ENCODE measurements at regions not wholly inside any gene's neighbourhood (a gene's known extent, or its start where the extent isn't known, plus 50 kb on each side); places are given as distances from the start of the nearest gene placed in this dataset.

DNA sequence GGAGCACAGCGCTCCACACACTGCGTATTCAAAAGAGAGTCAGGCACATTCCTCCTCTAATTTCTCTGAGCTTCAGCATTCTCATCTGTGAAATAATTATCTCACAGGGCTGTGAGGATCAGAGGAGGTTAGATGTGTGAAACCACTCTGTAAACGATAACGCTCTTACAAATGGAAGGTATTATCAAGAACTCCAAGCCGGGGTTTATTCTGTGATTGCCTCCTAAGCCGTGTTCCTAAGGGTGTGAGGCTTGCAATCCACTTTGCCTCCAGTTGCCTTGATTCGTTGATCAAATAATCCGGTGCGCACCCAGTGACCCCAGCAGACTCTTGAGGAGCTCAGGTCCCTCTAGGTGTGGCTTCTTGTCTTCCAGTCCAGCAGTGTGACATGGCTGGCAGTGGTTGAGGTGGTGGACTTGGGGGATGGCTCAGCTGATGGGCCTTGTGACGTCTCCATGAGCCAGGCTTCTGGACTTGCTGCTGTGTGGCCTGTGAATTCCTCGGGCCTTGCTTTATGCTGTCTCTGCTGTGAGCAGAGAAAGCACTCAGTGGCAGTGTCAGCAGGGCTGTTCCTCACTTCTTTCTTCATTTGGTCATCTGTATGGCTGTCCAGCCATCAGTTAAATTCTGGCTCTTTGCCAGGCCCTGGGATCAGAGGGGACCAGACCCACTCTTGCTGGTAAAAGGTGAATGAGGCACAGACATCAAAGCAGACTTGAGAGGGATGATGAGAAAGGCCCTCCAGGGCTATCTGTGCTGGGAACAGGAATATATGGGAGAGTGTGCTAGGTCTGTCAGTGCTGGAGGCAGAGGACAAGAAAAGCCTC lies 71.0 kb downstream of the SLC25A47 start:
- H3K4me1 Mint-ChIP-seq (ENCODE audit: low read depth), result peaks cover 7% of the 10 kb centered on the region

DNA sequence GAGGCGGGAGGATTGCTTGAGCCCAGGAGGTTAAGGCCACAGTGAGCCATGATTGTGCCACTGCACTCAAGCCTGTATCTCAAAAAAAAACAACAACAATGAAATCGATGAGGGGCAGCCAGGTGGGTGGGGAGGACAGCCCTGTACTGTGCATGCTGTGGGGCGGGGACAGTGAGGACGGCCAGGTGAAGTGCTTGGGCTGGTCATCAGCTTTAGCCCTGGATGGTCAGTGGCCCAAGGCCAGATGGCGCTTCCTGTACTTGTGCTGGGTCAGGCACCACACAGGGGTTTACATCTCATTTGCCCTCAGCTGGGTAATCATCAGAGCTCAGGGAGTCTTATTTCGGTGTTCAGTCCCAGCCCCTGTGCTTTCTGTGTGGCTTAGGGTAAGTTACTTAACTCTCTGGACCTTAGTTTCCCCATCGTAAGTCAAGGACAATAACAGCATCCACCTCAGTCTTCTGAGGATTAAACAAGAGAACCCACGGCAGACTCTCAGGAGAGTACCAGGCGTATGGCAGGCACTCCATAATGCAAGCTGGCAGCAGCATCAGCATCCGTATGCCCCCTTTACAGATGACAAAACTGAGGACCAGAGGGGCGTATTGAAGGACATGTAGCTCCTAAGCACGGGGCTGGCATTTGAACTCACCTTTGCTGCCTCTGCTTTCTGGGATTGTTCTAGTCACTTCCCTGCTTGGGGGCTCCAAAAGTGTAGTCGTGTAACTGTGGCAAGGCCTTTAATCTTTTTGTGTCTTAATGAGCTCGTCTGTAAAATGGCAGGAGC lies 71.9 kb downstream of the SLC25A47 start:
- H3K4me1 Mint-ChIP-seq (ENCODE audit: low read depth), result peaks cover 7% of the 10 kb centered on the region
- H3K27ac Mint-ChIP-seq, result no peak overlapping the region
- no peak overlapping the region for H3K4me3 Mint-ChIP-seq
- H3K9me3 Mint-ChIP-seq, result no peaks in the 10 kb centered on the region
- H3K27me3 Mint-ChIP-seq, result no peaks in the 10 kb centered on the region
- H3K36me3 Mint-ChIP-seq (ENCODE audit: low read depth), result no peaks in the 10 kb centered on the region

More for the DNA sequence above, 71.0 kb downstream of the SLC25A47 start:
- Mint-ChIP-seq H3K36me3 (ENCODE audit: low read depth) (peaks cover 4% of the 10 kb centered on the region), H3K27ac (no peak overlapping the region), H3K27me3 (no peaks in the 10 kb centered on the region), H3K9me3 (no peaks in the 10 kb centered on the region), H3K4me3 (no peak overlapping the region)

DNA sequence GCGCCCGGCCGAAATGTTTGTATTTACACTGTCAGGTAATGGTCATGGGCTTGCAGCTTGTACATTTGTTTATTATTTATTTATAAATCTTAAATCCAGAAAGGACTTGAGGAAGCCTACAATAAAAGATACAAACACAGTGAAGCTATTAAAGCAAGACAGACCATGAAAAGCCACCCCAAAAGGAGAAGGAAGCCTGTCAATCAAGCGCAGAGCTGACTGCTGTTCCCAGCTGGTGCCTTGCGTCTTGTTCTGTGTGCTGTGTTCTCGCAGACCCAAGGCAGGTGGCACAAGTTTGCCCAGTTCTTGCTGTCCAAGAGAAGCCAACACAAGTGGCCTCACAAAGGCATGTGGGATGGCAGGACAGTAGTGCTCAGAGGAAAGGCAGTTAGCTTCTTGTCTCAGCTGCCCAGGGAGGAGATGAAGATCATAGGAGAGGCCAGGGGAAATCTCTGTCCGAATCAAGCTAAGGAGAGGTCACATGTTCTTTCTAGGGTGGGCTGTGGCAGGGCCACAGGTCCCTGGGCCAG lies 73.2 kb downstream of the SLC25A47 start:
- H3K4me3 Mint-ChIP-seq, result no peak overlapping the region
- H3K9me3 Mint-ChIP-seq, result no peaks in the 10 kb centered on the region
- no peak overlapping the region for H3K27ac Mint-ChIP-seq
- no peaks in the 10 kb centered on the region for H3K36me3 Mint-ChIP-seq (ENCODE audit: low read depth)
- H3K4me1 Mint-ChIP-seq (ENCODE audit: low read depth), result peaks cover 7% of the 10 kb centered on the region
- H3K27me3 Mint-ChIP-seq, result no peaks in the 10 kb centered on the region

DNA sequence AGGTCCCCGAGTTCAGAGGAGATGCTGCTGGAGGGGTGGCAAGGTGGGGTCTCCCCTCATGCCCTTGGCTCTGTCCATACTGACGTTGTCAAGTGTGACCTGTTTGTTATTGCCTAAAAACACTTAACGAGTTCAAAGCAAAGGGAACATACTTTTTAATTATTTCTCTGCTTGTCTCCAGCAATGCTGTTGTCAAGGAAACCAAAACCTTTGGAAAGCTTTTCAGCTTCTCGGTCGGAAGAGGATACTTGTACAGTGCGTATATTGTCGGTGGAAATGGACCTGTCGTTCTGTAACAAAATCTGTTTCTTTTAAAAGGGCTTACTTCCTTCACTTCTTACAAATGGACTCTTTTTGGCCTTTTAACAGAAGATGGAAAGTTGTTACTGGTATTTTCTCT lies 73.9 kb downstream of the SLC25A47 start:
- peaks cover 7% of the 10 kb centered on the region for H3K4me1 Mint-ChIP-seq (ENCODE audit: low read depth)
- no peaks in the 10 kb centered on the region for H3K27me3 Mint-ChIP-seq
- H3K27ac Mint-ChIP-seq, result no peak overlapping the region
- H3K36me3 Mint-ChIP-seq (ENCODE audit: low read depth), result no peaks in the 10 kb centered on the region
- no peaks in the 10 kb centered on the region for H3K9me3 Mint-ChIP-seq
- no peak overlapping the region for H3K4me3 Mint-ChIP-seq

DNA sequence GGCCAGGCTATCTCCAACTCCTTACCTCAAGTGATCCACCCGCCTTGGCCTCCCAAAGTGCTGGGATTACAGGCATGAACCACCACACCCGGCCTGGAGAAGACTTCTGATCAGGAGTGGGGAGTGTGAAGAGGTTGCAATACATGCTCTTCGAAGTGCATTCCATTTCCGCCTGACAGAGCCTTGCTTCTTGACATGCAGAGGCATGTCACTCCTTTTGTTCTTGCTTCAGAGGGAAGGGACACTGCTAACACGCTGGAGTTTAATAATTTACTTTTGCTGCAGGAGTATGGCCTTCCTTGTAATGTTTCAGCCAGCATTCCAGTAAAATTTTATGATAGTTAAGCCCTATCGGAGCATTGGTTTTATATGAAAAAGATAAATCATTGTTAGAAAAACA lies 74.9 kb downstream of the SLC25A47 start:
- Mint-ChIP-seq H3K27me3 (no peaks in the 10 kb centered on the region), H3K4me1 (ENCODE audit: low read depth) (peaks cover 4% of the 10 kb centered on the region), H3K9me3 (no peaks in the 10 kb centered on the region), H3K4me3 (no peak overlapping the region), H3K27ac (no peak overlapping the region), H3K36me3 (ENCODE audit: low read depth) (no peaks in the 10 kb centered on the region)

DNA sequence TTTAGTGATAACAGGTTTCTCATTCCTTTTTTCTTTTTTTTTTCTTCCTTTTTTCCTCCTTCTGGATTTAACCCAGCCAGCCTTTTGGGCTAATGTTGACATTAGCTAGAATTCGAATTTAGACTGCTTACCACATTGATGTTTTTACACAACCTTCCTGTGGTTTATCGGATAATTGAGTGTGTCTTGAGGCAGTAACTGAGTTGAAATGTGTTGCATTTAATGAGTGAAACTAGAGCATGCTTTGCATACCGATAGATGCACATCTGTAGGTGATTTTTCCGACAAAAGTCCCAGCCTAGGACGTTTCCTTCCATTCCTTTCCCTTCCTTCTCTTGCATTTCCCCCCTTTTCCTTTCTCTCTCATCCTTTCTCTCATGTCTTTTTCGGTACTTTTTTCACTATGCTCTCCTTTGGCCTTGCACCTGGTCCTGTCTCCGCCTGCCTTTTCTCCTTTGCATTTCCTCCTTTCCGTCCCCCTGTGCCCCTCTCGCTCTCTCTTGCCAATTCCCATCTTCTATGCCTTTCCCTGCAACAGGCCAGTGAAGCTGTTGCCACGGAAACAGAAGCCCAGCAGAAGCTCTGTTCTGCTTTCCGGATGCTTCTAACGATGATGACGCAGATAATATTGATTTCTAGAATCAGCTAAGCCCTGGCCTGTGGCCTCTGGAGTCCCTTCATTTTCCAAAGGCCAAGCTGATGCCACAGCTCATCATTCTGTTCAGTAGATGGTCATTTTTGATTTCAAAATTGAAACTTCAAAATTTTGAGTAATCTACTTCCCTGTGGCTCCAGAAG lies 76.1 kb downstream of the SLC25A47 start:
- Mint-ChIP-seq H3K4me1 (ENCODE audit: low read depth) (peaks cover 2% of the 10 kb centered on the region), H3K9me3 (no peaks in the 10 kb centered on the region), H3K27me3 (no peaks in the 10 kb centered on the region), H3K4me3 (no peak overlapping the region), H3K27ac (no peak overlapping the region), H3K36me3 (ENCODE audit: low read depth) (no peaks in the 10 kb centered on the region)

DNA sequence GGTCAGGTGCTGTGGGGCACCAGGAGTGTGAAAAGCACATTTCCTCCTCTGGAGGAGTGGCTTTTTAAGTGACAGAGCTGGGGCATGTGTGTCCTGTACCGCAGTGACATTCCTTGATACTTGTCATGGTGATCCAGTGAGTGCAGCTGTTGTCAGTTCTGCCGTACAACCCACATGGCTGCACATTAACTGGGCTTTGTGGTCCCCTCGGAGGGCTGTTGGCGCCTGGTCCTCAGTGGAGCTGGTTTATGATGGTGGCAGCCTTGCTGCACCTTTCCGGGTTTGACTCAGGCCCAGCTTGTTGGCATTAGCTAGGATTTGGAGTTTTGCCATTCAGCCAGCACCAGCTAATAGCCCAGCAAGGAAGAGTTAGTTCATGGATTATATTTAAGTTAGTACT lies 77.0 kb downstream of the SLC25A47 start:
- Mint-ChIP-seq H3K27ac (no peak overlapping the region), H3K36me3 (ENCODE audit: low read depth) (no peaks in the 10 kb centered on the region), H3K27me3 (no peaks in the 10 kb centered on the region), H3K4me1 (ENCODE audit: low read depth) (peaks cover 9% of the 10 kb centered on the region), H3K4me3 (no peak overlapping the region), H3K9me3 (no peaks in the 10 kb centered on the region)

DNA sequence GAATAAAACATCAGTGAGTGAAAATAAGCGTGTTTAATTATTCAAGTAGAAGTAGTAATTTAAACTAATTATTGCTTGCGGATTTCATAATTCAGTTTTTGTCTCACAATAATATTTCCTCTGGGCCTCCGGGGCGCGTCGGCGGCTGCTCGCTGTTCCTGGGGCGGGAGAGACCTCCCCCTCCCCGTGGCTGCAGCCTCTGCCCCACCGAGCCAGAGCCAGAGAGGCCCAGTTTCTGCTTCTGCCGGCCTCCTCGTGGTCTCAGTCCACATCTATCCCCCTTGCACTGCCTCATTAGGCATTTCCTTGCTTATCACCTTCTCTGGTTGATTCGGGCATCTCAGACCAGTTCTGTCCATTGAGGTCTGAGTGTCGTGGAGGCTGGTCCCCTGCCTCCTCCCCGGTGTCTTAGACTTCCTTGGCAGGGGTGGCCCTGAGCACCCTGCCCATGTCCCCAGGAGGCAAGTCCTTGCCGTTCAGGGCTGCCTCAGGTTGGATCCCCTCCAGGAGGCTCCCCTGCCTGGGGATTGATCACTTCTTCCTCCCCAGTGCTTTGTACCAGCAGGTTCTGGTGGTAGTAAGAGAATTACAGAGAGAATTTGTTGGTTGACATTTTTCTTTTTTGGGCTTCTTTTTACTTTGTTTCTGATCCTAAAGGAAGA lies 78.0 kb downstream of the SLC25A47 start:
- Mint-ChIP-seq H3K4me1 (ENCODE audit: low read depth) (peaks cover 16% of the 10 kb centered on the region), H3K9me3 (no peaks in the 10 kb centered on the region), H3K36me3 (ENCODE audit: low read depth) (no peaks in the 10 kb centered on the region)

DNA sequence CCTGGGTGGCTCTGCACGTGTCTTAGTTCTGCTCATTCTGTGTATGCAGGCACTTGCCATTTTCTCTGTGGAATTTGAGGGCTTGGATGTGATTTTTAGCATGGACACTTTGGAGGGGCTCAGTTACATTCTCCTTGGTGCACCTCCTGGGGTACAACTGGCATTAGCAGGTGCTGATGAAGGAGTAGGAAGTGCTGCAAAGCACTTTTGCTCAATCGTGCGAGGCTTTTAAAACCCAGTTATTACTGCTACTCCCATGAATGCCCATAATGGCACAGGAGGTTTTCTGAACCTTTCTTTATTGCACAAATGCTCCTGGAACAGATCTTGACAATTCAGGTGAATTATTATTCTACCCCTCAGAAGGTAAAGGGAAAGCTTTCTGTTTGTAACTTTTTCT lies 78.7 kb downstream of the SLC25A47 start:
- Mint-ChIP-seq H3K9me3 (no peaks in the 10 kb centered on the region), H3K4me3 (no peak overlapping the region), H3K27ac (no peak overlapping the region), H3K4me1 (ENCODE audit: low read depth) (peaks cover 23% of the 10 kb centered on the region), H3K27me3 (no peaks in the 10 kb centered on the region), H3K36me3 (ENCODE audit: low read depth) (no peaks in the 10 kb centered on the region)

More for the DNA sequence above, 78.0 kb downstream of the SLC25A47 start:
- H3K4me3 Mint-ChIP-seq, result no peak overlapping the region
- H3K27ac Mint-ChIP-seq, result no peak overlapping the region
- no peaks in the 10 kb centered on the region for H3K27me3 Mint-ChIP-seq

DNA sequence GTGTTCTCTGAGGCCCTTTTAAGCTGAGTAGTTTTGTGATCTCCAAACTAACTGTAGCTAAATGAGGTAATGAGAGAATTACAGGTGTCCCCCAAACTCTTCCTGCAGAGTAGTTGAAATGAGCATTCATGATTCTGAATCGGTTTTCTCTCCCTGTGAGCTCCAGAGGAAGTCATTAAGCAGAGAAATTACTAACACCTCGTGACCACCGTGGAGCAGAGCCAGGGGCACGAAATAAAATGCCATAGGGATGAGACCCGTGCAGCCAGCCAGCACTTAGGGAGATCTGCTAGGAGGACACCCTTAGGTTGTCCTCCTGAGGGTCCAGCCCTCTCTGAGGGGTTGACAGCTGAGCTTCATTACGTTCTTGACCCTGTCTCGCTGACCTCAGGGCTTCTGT lies 79.5 kb downstream of the SLC25A47 start:
- Mint-ChIP-seq H3K4me3 (no peak overlapping the region), H3K4me1 (ENCODE audit: low read depth) (peaks cover 31% of the 10 kb centered on the region), H3K27ac (no peak overlapping the region), H3K36me3 (ENCODE audit: low read depth) (no peaks in the 10 kb centered on the region), H3K27me3 (no peaks in the 10 kb centered on the region), H3K9me3 (no peaks in the 10 kb centered on the region)

DNA sequence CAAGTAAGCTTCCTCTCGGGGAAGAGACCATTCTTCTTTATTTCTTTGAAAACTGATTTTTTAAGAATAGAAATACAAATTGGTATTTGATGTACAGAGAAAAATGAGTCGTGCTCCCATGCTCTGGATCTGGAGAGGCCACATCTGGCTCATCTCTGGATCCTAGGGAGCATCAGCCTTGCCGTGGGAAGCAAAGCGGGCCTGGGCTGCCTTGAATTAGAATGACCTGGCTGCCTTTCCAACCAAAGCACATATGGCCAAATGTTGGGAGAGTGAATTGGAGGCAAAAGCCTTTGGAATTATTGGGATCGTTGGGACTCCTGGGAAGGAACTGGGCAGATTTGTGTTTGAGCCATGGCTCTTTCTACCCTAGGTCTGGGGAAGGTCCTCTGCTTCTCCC lies 80.0 kb downstream of the SLC25A47 start:
- peaks cover 35% of the 10 kb centered on the region for H3K4me1 Mint-ChIP-seq (ENCODE audit: low read depth)
- H3K27ac Mint-ChIP-seq, result no peak overlapping the region
- no peaks in the 10 kb centered on the region for H3K9me3 Mint-ChIP-seq

DNA sequence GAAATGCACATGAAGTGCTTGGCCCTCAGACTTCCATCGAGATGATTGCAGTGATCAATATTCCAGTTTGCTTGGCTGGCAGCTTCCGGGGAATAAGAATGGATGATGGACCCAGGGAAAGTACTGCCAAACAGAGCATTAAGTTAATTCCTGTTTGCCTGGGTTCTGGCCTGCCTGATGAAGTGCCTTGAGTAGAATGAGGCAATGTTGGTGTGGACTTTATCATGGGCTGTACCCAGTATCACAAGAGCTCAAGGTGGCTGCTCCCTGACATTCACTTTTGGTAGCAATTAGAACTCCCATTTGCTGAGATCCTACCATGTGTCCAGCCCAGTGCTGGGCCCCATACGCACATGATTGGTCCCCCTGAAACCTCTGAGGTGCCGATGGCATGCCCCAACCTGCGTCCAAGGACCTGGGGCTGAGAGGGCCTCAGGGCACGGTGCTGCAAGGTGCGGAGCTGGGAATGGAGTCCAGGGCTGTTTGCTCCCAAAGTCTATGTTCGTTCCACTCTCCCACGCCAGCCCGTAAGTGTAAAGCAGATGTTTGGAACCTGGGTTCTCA lies 80.7 kb downstream of the SLC25A47 start:
- H3K27ac Mint-ChIP-seq, result no peak overlapping the region
- no peak overlapping the region for H3K4me3 Mint-ChIP-seq
- no peaks in the 10 kb centered on the region for H3K36me3 Mint-ChIP-seq (ENCODE audit: low read depth)
- H3K27me3 Mint-ChIP-seq, result no peaks in the 10 kb centered on the region
- peaks cover 39% of the 10 kb centered on the region for H3K4me1 Mint-ChIP-seq (ENCODE audit: low read depth)
- no peaks in the 10 kb centered on the region for H3K9me3 Mint-ChIP-seq

More for the DNA sequence above, 80.0 kb downstream of the SLC25A47 start:
- Mint-ChIP-seq H3K27me3 (no peaks in the 10 kb centered on the region), H3K4me3 (no peak overlapping the region), H3K36me3 (ENCODE audit: low read depth) (no peaks in the 10 kb centered on the region)

DNA sequence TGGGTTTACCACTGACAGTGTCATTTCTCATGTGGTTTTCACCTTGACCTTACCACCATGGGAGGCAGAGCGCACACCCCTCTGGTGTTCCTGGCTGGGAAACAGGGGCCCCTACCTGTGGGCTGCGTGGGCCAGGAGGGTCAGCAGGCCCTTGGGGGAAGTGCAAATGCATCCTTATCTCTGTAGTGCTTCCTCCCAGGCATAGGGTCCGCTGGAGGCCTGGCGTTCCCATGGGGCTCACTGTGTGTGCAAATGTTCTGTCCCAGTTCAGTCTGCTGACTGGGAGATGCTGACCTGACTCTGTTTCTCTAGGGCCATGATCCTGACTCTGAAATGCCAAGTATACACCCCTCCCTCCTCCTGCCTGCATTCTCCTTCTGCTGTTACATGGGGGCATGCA lies 81.3 kb downstream of the SLC25A47 start:
- Mint-ChIP-seq H3K9me3 (no peaks in the 10 kb centered on the region), H3K27me3 (no peaks in the 10 kb centered on the region), H3K4me1 (ENCODE audit: low read depth) (peaks cover 39% of the 10 kb centered on the region), H3K27ac (no peak overlapping the region), H3K36me3 (ENCODE audit: low read depth) (no peaks in the 10 kb centered on the region), H3K4me3 (no peak overlapping the region)
